ENCODE measurements at regions not wholly inside any gene's neighbourhood (a gene's known extent, or its start where the extent isn't known, plus 50 kb on each side); places are given as distances from the start of the nearest gene placed in this dataset.

DNA sequence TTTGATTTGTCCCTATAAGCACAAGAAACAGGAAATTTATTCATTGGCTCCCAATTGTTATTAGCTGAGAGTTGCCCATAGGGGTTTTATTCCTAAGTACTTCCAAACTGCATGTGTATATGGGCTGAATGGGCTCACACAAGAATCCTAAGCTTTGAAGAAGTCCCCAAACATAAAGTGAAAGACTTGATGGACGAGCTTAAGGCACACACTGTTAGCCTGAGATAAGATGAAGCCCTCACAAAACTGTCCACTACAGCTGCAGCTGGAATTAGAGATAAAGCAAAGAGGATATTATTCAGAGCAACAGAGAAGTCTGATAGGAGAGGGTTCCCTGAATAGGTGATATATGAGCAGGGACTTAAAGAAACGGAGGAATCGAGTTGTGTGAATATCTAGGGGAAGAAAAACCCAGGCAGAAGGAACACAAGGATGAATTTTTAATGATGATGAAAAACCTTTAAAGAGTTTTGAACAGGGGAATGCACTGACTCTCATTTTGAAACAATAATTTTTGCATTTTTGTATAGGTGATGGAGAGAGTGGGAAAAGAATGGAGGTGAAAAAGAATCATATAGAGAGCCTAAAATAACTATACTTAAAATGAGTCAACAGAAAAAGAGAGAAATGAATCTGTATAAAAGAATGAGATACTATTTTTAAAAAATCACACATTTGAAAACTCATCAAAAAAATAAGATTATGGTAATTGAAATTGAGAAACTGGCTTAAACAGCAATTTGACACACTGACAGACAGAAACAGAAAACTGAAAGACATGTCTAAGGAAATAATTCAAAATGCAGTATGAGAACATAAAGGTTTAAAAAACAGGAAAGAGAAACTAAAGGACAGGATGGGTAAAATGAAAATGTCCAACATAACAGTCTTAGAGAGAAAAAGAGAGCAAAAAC is 133.6 kb upstream of the POGK start:
- TF ChIP-seq POLR2A (IDR thresholded peaks at IDR 0.05) (no peak), CTCF (IDR thresholded peaks at IDR 0.05 in 4 of 5, conservative IDR thresholded peaks at IDR 0.05 in 1 of 5) (no peak)

Measured in gastrocnemius medialis (tissue), 4 donors.